Spleen (tissue), 7 donors: ENCODE measurements at regions not wholly inside any gene's neighbourhood (a gene's known extent, or its start where the extent isn't known, plus 50 kb on each side); places are given as distances from the start of the nearest gene placed in this dataset.

Source experiments
- POLR2A ChIP-seq, 3 donors: fragments of 450-650 bp; IDR thresholded peaks; one replicate each; pipeline ENCODE4 v1.5.1; 2017; ENCODE audit warnings: antibody characterized with exemption in 3 of 3, mild to moderate bottlenecking in 1 of 3
- TF ChIP-seq, protein P1 (sequence below), 11 experiments: fragments of 200-600 bp in 7 of 11; fragments of 450-650 bp in 4 of 11; sonication (generic) in 4 of 11; IDR thresholded peaks in 8 of 11; conservative IDR thresholded peaks in 3 of 11; 1 replicate in 7 of 11; 2 replicates in 4 of 11; pipeline versions ENCODE4 v1.4.0 to v1.8.0; 2016 to 2021; ENCODE audit warnings: antibody characterized with exemption in 11 of 11, inconsistent platforms in 4 of 11, mild to moderate bottlenecking in 1 of 11
- donor health status: DM: no; HTN: no; CAD: no; lungs with moderate emphysema.
- donor health status: DM: no; HTN: no; CAD: no.
- donor health status: DM: no; HTN: no; CAD: no.

GRCh38 chr10:23676296-23676695 is 237.4 kb downstream of the OTUD1 start:
- TF ChIP-seq, protein P1, sequence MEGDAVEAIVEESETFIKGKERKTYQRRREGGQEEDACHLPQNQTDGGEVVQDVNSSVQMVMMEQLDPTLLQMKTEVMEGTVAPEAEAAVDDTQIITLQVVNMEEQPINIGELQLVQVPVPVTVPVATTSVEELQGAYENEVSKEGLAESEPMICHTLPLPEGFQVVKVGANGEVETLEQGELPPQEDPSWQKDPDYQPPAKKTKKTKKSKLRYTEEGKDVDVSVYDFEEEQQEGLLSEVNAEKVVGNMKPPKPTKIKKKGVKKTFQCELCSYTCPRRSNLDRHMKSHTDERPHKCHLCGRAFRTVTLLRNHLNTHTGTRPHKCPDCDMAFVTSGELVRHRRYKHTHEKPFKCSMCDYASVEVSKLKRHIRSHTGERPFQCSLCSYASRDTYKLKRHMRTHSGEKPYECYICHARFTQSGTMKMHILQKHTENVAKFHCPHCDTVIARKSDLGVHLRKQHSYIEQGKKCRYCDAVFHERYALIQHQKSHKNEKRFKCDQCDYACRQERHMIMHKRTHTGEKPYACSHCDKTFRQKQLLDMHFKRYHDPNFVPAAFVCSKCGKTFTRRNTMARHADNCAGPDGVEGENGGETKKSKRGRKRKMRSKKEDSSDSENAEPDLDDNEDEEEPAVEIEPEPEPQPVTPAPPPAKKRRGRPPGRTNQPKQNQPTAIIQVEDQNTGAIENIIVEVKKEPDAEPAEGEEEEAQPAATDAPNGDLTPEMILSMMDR (IDR thresholded peaks at IDR 0.05 in 8 of 11, conservative IDR thresholded peaks at IDR 0.05 in 3 of 11), result no peak
- TF ChIP-seq POLR2A (IDR thresholded peaks at IDR 0.05), result no peak
